Tongue (tissue), 1 donor: ENCODE measurements at regions not wholly inside any gene's neighbourhood (a gene's known extent, or its start where the extent isn't known, plus 50 kb on each side); places are given as distances from the start of the nearest gene placed in this dataset.
"Not testable (repeated sequence)": the region's sequence is repeated elsewhere in the genome, so short reads cannot be mapped to it uniquely, and the experiment has no call there.

Experiments used
- DNase-seq: peaks from one replicate; pipeline ENCODE4 v3.0.0-alpha.2; 2015

DNA sequence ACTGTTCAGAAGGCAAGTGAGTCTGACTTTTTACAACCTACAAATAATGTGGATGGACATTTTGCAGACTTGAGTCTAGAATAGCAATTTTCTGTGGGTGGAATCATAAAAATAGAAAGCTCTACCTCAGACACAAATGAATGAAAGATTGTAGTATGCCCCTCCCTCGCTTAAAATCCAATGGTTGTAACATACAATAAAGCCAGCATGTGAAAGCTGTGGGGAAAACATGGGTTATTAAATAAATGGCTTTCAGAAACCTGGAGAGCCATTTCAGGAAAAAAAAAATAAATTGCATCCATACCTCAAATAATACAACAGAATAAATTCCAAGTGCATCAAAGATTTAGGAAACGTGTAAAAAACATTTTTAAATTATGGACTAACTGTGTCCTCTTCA, 123.1 kb upstream of the MON1B start:
- DNase-seq = no peak

DNA sequence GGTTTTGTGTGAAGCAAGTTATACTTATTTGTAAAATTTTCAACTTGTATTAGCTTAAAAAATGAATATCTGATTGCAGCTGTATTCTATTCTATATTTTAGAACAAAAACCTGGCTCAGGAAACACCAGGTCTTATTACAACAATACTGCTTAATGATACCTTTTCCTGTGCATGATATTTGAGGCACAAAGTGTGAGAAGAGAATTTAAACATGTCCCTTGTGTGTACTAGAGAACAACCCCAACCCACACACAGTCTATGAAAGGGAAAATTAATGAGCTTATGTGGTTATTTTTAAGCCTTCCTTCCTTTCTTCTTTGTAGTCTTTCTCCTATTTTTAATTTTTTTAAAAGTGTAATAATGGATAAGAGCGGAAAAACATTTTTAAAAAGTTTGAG, 122.6 kb upstream of the MON1B start:
- no peak for DNase-seq

DNA sequence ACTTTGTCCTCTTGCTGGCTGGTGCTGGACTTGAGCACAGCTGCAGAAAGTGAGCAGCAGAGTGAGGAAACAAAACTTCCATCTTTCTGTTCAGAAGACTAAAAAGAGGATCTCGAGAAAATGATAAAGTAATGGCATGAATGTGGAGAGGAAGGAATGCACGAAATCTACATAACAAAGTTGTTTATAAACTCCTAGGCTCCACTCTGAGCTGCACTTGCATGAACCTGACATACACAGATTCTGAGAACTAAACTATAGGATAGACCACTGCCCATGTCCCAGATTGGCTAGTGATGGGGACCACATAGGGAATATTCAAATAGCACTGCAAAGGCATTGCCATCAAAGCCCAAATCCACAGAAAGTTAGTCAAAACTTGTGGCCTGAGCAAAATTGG, 121.1 kb upstream of the MON1B start:
- DNase-seq = no peak

DNA sequence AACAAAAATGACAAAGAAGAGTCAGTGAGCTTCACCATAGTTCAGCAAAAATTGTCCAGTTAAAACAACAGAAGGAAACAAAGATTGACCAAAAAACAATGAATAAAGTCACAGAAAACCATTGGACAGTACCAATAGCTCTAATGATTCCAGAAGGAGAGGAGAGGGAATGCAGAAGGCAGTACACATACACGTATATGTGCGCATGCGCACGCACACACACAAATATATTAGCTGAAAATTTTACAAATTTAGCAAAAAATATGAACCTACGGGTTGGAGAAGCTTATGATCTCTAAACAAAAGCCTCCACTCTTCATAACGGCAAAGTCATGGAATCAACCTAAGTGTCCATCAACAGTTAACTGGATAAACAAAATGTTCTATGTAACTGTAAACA, 120.3 kb upstream of the MON1B start:
- DNase-seq = no peak

DNA sequence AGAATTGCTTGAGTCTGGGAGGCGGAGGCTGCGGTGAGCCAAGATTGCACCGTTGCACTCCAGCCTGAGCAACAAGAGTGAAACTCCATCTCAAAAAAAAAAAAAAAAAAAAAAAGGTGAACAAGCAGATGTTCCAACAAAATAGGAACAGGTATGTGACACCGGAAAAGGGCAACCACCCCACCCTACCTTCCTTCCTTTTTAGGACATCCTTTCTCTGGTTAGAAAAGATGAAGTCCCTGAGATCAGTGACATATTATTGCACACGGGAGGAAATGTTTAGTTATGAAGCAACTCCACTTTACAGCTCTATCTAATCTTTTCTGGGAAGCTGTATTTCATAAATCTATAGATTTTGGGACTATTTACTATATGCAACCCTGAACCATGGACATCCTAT, 114.2 kb upstream of the MON1B start:
- DNase-seq = no peak

DNA sequence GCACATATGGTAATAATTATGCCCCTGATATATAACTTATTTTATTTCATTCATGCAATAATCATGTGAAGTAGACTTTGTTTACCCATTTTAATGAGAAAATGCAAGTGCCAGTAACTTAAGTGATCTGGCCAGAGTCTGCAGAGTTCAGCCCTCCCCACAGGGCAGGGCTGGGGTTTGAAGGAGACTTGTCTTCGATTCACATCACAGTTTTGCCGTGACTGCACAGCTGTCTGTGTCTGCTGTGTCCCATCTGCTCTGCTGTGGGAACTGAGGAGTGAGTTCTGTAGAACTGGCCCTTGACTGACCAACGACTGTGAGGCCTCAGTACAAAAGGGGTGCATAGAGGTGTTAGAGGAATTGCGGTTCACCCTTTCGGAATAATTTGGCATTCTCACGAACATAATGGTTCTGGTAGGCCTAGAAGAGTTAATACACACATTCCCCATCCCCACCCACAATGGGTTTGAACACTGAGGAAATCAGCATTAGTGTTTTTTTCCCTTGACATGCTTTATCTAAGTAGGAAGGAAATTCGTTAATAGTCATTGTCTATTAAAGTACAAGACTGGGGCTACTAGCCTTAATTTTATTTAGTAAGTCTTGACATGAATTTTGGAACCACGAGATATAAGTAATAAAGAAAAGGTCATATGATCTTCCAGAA, 113.6 kb upstream of the MON1B start:
- no peak for DNase-seq

DNA sequence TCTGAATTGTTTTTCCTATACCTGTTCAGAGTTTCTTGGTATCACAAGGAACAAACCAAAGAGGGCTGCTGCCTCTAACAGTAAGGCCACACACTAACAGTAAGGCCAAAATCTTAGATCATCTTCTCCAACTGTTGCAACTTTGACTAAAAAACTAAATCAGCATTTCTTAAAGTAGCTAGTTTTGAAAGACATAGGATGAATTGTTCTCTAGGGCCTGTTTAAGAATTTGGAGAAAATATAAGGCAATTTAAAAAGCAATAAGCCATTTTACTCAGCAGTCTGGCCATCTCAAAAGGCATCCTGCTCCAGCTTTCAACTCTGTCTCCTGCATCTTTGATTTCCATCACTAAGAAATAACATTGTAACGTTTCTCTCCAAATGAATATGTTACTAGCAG, 105.0 kb upstream of the MON1B start:
- DNase-seq = no peak

DNA sequence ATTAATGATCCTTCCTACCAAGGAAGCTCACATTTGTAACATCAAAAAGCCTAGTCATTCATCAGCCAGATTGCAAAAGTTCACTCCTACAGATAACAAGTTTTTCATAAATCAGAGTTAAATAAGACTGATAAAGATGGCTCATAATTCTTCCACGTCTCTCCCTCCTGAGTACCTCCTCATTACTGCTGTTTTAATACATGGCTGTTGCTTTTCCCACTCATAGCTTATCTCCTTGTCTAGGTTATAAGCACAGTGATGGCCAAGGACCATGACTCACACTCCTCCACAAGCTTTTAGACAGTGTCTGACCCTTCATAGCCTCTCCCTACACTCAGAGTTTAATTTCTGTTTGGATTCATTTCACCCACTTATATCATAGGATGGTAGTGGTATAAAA, 100.9 kb upstream of the MON1B start:
- no peak for DNase-seq

DNA sequence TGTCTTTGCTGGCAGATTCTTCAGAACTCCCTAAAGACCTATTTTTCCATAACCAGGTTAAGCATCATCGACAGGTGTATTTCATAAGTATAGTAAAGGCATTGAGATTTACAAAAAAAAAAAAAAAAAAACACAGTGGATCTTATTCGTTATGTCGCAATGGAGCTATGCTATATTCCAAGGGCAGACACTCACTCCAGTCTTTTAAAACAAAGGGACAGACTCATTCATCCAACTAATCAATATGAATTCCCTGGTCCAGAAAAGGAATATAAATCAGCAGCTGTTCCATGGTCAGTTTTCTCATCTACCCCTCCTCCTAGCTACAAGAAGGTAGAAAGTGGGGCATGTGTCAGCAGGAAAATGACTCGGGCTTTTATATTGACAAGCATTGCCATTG, 97.7 kb upstream of the MON1B start:
- no peak for DNase-seq

DNA sequence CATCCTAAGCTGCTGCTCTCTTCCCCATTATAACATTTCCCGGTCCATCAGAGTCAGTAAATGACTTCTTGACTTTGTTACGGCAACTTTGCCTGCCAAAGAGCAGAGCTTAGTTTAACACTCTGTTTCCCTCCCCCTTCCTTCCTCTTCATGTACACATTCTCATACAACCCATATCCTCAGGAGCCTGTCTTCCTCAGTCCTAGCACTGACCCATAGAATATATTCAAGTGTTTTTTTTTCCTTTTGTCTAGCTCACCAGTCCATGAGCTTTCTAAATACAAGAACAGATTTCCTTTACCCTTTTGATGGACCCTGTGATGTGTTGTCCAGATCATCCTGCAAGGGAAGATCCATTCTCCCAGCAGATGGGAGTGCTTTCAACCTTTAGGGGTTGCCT, 97.0 kb upstream of the MON1B start:
- no peak for DNase-seq

DNA sequence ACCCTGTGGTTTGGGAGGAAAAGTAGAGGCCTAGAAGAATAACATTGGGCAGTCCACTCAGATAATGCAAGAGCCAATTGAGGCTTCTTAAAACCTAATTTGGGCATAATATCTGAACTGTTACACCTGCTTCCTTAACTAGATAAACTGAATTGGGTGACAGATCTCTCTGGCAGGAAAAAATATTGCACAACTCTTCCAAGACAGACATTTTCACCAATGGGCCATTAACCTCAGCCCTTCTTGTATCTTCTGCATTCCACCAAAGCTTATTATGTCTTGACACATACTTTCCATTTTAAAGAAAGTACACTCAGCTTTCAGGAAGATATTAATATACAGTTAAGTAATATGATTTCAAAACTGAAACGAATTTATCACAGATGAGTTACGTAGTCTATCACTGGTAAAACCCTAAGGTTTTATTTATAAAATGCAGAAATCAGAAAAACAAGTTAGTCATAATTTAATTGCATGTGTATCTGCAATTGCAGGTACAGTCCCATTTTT, 79.9 kb upstream of the MON1B start:
- no peak for DNase-seq

DNA sequence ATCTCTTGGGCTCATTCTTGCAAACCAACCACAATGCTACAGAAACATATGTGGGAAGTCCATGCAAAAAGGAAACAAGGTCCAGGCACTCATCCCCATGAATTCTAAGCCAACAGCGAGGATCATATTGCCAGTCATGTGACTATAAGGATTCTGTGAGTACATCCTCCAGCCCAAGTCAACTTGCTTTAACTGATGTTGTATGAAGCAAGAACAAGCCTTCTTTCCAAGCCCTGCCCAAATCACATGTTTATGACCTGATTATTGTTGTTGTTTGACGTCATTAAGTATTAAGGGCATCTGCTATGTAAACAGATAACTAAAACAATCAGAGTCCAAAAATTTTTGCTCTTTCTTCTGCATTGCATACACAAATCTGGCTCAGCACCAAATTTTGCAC, 78.2 kb upstream of the MON1B start:
- DNase-seq = no peak

DNA sequence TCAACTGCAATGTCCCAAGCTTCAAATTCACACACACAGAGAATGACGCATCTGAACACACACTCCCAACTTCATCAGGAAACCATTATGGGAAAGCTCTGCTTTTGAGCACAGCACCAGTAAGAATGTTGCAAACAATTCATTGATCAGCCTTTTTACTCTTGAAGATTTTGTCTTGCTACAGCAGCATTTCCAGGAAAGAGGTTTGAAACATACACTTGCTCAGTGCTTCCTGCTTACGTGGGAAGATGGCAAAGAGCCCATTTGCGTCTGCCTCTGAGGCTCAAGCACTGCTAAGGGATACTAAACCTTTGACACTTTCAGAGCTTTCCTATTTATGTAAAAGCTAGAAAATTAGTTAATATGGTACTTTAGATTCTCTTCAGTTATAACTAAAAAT, 77.2 kb upstream of the MON1B start:
- DNase-seq = peak; percentile 66

DNA sequence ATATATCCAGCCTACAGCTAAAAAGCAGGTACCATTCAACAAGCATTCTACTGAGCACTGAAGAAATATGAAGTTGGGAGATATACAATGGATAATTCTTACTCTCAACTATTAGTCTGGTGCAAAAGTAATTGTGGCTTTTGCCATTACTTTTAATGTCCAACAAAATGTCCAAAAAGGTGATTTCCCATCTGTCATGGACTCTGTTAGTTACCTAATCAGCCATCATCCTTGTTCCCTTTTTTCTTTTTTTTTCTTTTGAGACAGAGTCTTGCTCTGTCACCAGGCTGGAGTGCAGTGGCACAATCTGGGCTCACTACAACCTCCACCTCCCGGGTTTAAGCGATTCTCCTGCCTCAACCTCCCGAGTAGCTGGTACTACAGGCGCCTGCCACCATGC, 76.6 kb upstream of the MON1B start:
- not testable (repeated sequence) for DNase-seq

DNA sequence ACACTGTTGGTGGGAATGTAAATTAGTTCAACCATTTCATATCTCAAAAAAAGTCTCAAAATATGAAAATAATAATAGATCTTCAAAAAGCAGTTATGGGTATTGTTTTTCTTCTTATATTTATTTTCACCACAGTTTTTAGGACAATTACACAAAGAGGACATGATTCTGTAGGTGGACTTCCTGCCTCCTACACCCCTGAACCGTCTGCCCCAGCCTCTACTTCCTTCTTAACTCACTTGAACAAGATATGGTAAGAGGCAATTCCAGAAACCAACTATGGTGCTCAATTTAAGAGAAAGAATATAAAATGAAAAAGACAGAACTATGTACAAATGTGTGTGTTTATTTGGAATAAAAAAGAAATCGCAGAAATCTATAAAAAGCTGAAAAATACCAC, 74.1 kb upstream of the MON1B start:
- DNase-seq = no peak

DNA sequence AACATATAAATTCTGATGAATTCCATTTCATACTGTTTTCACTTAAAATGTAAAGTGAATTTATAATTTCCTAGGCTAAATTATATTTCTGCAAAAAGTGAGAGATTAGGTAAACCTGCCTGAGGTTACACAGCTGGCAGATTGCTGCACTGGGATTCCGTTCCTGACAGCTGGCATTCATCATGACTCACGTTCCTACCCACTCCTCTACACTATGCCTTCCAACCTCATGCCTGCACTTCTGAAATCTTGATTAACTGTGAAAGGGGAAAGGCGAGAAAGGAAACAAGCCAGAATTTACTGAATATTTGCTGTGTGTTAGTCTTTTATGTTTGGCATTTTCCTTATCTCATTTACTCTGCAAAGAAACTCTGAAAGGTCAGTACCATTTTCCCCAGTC, 73.3 kb upstream of the MON1B start:
- no peak for DNase-seq

DNA sequence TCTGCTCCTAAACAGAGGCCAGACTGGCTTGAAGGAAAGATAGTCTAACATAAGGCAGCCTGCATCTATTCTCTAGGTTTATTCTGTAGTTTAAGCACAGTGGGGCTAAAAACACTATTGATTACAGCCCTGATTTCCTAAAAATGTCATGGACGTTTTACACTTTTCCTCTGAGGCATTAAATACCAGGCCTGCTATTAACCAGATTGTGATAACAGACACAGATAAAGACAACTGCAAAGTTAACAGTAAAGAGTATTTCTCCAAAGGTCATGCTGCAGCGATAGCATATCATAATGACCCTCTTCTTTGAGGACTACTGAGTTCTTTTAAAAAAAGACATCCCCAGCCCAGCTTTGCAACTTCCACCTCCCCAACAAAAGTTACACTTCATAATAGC, 59.6 kb upstream of the MON1B start:
- no peak for DNase-seq

DNA sequence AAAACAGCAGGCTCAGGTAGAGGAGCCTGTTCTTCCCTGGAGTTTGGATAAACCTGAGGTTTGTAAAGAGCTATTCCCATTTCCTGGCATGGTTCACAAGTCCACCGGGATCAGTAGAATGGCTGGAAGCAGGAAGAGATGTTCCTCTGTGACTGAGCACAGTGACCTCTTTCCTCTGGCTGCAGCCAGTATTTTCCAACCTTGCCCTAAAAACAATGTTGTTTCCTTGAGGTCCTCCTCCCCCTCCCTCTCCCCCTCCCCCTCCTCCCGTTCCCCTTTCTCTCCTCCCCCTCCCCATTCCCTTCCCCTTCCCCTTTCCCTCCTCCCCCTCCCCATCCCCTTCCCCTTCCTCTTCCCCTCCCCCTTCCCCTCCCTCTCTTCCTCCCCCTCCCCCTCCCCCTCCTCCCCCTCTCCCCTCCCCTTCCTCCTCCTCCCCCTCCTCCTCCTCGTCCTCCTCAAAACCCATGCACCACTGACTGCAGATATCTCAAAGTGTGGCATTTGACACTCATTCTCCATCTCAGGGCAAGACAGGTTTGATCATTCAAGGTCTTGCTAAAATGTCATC, 58.9 kb upstream of the MON1B start:
- no peak for DNase-seq

DNA sequence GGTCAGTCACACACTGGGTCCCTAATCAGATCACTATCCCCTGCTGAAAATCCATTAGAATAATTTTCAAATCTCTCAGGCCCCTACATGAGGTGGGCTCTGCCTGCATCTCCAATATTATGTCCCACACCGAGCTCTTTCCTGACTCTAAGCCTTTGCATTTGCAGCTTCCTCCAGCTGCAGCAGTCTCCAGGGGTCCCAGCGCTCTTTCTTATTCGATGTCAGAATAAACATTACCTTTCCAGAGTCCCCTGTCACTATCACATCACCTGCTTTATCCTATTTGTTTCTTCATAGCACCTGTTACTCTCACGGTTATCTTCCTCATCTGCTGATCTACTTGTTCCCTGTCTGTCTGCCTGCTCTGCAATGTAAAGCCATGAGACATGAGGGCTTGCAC, 57.3 kb upstream of the MON1B start:
- DNase-seq = no peak

DNA sequence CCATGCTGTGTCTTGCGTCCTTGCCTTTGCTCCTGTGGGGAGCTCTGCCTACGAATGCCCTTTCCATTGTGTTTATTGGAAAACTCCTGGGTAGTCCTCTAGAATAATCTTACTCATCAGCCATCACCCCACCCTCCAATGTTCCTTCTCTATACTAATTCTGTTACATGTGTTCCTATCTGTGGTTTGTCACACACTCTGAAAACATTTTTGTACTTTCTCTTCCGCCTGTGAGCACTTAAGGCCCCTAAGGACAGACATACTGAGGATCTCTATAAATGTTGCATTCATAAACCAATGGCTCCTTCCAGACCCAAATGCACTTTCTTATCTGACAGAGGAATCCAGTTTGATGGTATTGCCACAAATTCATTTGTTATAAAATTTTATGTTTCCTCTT, 53.9 kb upstream of the MON1B start:
- DNase-seq = no peak
